ENCODE measurements at regions not wholly inside any gene's neighbourhood (a gene's known extent, or its start where the extent isn't known, plus 50 kb on each side); places are given as distances from the start of the nearest gene placed in this dataset.

DNA sequence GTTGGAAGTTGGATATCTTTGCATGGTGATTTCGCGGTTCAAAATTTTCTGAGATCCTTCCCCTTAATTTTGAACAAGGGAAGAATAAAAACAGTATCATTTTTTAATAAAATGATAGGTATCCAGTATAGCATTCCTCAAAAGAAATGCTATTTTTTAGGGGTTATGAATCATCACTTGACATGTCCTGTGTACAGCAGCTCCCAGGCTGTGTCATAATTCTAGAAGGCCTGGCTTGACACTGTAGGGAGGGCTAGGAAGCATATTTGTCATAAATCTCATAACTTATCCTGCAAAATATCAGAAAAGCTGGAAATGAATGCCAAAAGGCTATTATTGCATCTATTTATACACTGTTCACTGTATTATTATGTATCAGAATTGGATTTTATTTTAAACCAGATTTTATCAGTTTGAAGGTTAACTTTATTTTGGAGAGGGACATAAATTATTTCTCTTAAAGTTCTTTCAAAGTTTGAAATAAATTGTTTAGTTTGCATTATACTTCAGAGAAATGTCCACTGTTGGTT, 539.1 kb upstream of the ROBO2 start:
- TF ChIP-seq, protein P1, sequence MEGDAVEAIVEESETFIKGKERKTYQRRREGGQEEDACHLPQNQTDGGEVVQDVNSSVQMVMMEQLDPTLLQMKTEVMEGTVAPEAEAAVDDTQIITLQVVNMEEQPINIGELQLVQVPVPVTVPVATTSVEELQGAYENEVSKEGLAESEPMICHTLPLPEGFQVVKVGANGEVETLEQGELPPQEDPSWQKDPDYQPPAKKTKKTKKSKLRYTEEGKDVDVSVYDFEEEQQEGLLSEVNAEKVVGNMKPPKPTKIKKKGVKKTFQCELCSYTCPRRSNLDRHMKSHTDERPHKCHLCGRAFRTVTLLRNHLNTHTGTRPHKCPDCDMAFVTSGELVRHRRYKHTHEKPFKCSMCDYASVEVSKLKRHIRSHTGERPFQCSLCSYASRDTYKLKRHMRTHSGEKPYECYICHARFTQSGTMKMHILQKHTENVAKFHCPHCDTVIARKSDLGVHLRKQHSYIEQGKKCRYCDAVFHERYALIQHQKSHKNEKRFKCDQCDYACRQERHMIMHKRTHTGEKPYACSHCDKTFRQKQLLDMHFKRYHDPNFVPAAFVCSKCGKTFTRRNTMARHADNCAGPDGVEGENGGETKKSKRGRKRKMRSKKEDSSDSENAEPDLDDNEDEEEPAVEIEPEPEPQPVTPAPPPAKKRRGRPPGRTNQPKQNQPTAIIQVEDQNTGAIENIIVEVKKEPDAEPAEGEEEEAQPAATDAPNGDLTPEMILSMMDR (IDR thresholded peaks at IDR 0.05): no peak
- TF ChIP-seq ZFX (IDR thresholded peaks at IDR 0.05; ENCODE audit: borderline replicate concordance): no peak
